ENCODE measurements at regions not wholly inside any gene's neighbourhood (a gene's known extent, or its start where the extent isn't known, plus 50 kb on each side); places are given as distances from the start of the nearest gene placed in this dataset.

GRCh38 chr9:13386316-13386715 is 106.8 kb upstream of the MPDZ start:
- Histone ChIP-seq H3K79me2 (ENCODE audit: insufficient read depth, low read length) (no peaks in the 10 kb centered on the region), H3K27me3 (ENCODE audit: insufficient read depth, low read length) (no peaks in the 10 kb centered on the region), H3K36me3 (ENCODE audit: insufficient read depth, low read length) (no peaks in the 10 kb centered on the region), H3K4me1 (ENCODE audit: insufficient read depth, low read length, severe bottlenecking) (no peaks in the 10 kb centered on the region), H2AFZ (ENCODE audit: low read length) (no peak overlapping the region), H3K9me3 (ENCODE audit: low read length) (no peaks in the 10 kb centered on the region), H3F3A (ENCODE audit: insufficient read depth, low read length) (no peaks in the 10 kb centered on the region), H3K9ac (ENCODE audit: low read length) (no peak overlapping the region), H3K4me3 (ENCODE audit: low read depth, low read length, poor library complexity, severe bottlenecking) (no peak overlapping the region), H3K27ac (ENCODE audit: low read depth, low read length, poor library complexity, severe bottlenecking) (no peak overlapping the region), H3K9me2 (ENCODE audit: low read depth, low read length) (no peaks in the 10 kb centered on the region), H4K20me1 (ENCODE audit: insufficient read depth, low read length) (no peaks in the 10 kb centered on the region), H3K4me2 (ENCODE audit: low read length) (no peak overlapping the region)
- TF ChIP-seq EZH2 (IDR thresholded peaks at IDR 0.05; ENCODE audit: borderline replicate concordance, low read length) (no peak), CTCF (IDR thresholded peaks at IDR 0.05; ENCODE audit: low read length) (no peak)

GRCh38 chr9:13383855-13384254 is 104.4 kb upstream of the MPDZ start:
- no peak overlapping the region for H3K9ac ChIP-seq (ENCODE audit: low read length)
- H4K20me1 ChIP-seq (ENCODE audit: insufficient read depth, low read length), result no peaks in the 10 kb centered on the region
- H3K9me3 ChIP-seq (ENCODE audit: low read length), result no peaks in the 10 kb centered on the region
- H2AFZ ChIP-seq (ENCODE audit: low read length), result no peak overlapping the region
- H3K79me2 ChIP-seq (ENCODE audit: insufficient read depth, low read length), result no peaks in the 10 kb centered on the region
- H3K4me3 ChIP-seq (ENCODE audit: low read depth, low read length, poor library complexity, severe bottlenecking), result no peak overlapping the region
- no peaks in the 10 kb centered on the region for H3K36me3 ChIP-seq (ENCODE audit: insufficient read depth, low read length)
- H3K4me2 ChIP-seq (ENCODE audit: low read length), result no peak overlapping the region
- no peaks in the 10 kb centered on the region for H3F3A ChIP-seq (ENCODE audit: insufficient read depth, low read length)
- H3K9me2 ChIP-seq (ENCODE audit: low read depth, low read length), result no peaks in the 10 kb centered on the region
- TF ChIP-seq CTCF (IDR thresholded peaks at IDR 0.05; ENCODE audit: low read length) (no peak), EZH2 (IDR thresholded peaks at IDR 0.05; ENCODE audit: borderline replicate concordance, low read length) (no peak)
- no peaks in the 10 kb centered on the region for H3K4me1 ChIP-seq (ENCODE audit: insufficient read depth, low read length, severe bottlenecking)
- H3K27me3 ChIP-seq (ENCODE audit: insufficient read depth, low read length), result no peaks in the 10 kb centered on the region
- no peak overlapping the region for H3K27ac ChIP-seq (ENCODE audit: low read depth, low read length, poor library complexity, severe bottlenecking)

- H3K79me2 ChIP-seq (ENCODE audit: insufficient read depth, low read length), result no peaks in the 10 kb centered on the region
- no peak overlapping the region for H3K9ac ChIP-seq (ENCODE audit: low read length)
Observed at GRCh38 chr9:13383216-13383615, 103.7 kb upstream of the MPDZ start.

More at GRCh38 chr9:13383216-13383615, 103.7 kb upstream of the MPDZ start:
- no peaks in the 10 kb centered on the region for H3K36me3 ChIP-seq (ENCODE audit: insufficient read depth, low read length)
- H3K4me1 ChIP-seq (ENCODE audit: insufficient read depth, low read length, severe bottlenecking), result no peaks in the 10 kb centered on the region
- no peaks in the 10 kb centered on the region for H3K9me3 ChIP-seq (ENCODE audit: low read length)
- H4K20me1 ChIP-seq (ENCODE audit: insufficient read depth, low read length), result no peaks in the 10 kb centered on the region
- no peak overlapping the region for H2AFZ ChIP-seq (ENCODE audit: low read length)
- TF ChIP-seq CTCF (IDR thresholded peaks at IDR 0.05; ENCODE audit: low read length), result no peak
- TF ChIP-seq EZH2 (IDR thresholded peaks at IDR 0.05; ENCODE audit: borderline replicate concordance, low read length), result no peak
- no peaks in the 10 kb centered on the region for H3K9me2 ChIP-seq (ENCODE audit: low read depth, low read length)
- no peak overlapping the region for H3K27ac ChIP-seq (ENCODE audit: low read depth, low read length, poor library complexity, severe bottlenecking)
- H3K4me2 ChIP-seq (ENCODE audit: low read length), result no peak overlapping the region
- H3K4me3 ChIP-seq (ENCODE audit: low read depth, low read length, poor library complexity, severe bottlenecking), result no peak overlapping the region
- no peaks in the 10 kb centered on the region for H3F3A ChIP-seq (ENCODE audit: insufficient read depth, low read length)
- H3K27me3 ChIP-seq (ENCODE audit: insufficient read depth, low read length), result no peaks in the 10 kb centered on the region
